Osteocyte (in vitro differentiated cells): ENCODE measurements at regions not wholly inside any gene's neighbourhood (a gene's known extent, or its start where the extent isn't known, plus 50 kb on each side); places are given as distances from the start of the nearest gene placed in this dataset.

ENCODE experiments used
- DNase-seq: peaks from one replicate; pipeline ENCODE4 v3.0.0; 2021; ENCODE audit warnings: mixed read lengths; ENCODE audit not compliant: unreplicated experiment; ENCODE audit errors: extremely low spot score
- H3K27ac Mint-ChIP-seq: one replicate; pipeline ENCODE4 v1.8.0; 2021; ENCODE audit warnings: mild to moderate bottlenecking, mixed read lengths; ENCODE audit not compliant: unreplicated experiment
- H3K27me3 Mint-ChIP-seq: one replicate; pipeline ENCODE4 v1.8.0; 2021; ENCODE audit warnings: mixed read lengths; ENCODE audit not compliant: unreplicated experiment
- H3K36me3 Mint-ChIP-seq: one replicate; pipeline ENCODE4 v1.8.0; 2021; ENCODE audit warnings: mixed read lengths; ENCODE audit not compliant: unreplicated experiment
- H3K4me1 Mint-ChIP-seq: one replicate; pipeline ENCODE4 v1.8.0; 2021; ENCODE audit warnings: mixed read lengths; ENCODE audit not compliant: unreplicated experiment
- H3K4me3 Mint-ChIP-seq: one replicate; pipeline ENCODE4 v1.8.0; 2021; ENCODE audit warnings: mild to moderate bottlenecking, moderate library complexity, mixed read lengths; ENCODE audit not compliant: unreplicated experiment
- H3K9me3 Mint-ChIP-seq: one replicate; pipeline ENCODE4 v1.8.0; 2021; ENCODE audit warnings: mixed read lengths; ENCODE audit not compliant: unreplicated experiment
- TF ChIP-seq, protein P1 (sequence below): fragments of 200-600 bp; sonication (generic); IDR thresholded peaks from 2 replicates; pipeline ENCODE4 v1.5.0; 2021; ENCODE audit warnings: antibody characterized with exemption, mild to moderate bottlenecking, moderate library complexity

DNA sequence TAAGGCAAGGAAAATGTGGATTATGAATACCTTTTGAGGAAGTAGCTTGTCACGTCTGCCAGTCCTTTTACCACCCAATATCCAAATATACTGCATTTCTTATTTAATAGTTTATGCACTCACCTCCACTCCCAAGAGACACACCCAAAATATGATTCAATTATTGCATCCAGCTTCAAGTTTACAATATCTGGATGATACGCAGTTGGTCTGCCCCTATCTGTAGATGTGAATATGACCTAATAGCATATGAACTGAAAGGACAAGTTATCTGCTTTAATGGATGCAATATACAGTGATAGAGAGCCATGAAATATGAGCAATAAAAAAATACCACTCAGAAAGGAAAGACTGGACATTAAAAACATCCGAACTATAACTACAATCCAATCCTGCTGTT is 159.4 kb upstream of the MAGI2 start:
- H3K4me3 Mint-ChIP-seq = no peak overlapping the region
- no peaks in the 10 kb centered on the region for H3K4me1 Mint-ChIP-seq
- no peaks in the 10 kb centered on the region for H3K9me3 Mint-ChIP-seq
- TF ChIP-seq, protein P1, sequence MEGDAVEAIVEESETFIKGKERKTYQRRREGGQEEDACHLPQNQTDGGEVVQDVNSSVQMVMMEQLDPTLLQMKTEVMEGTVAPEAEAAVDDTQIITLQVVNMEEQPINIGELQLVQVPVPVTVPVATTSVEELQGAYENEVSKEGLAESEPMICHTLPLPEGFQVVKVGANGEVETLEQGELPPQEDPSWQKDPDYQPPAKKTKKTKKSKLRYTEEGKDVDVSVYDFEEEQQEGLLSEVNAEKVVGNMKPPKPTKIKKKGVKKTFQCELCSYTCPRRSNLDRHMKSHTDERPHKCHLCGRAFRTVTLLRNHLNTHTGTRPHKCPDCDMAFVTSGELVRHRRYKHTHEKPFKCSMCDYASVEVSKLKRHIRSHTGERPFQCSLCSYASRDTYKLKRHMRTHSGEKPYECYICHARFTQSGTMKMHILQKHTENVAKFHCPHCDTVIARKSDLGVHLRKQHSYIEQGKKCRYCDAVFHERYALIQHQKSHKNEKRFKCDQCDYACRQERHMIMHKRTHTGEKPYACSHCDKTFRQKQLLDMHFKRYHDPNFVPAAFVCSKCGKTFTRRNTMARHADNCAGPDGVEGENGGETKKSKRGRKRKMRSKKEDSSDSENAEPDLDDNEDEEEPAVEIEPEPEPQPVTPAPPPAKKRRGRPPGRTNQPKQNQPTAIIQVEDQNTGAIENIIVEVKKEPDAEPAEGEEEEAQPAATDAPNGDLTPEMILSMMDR = no peak
- no peak overlapping the region for H3K27ac Mint-ChIP-seq
- no peaks in the 10 kb centered on the region for H3K36me3 Mint-ChIP-seq
- no peak for DNase-seq
- H3K27me3 Mint-ChIP-seq = peaks cover 4% of the 10 kb centered on the region

- Mint-ChIP-seq H3K27me3 (peaks cover 4% of the 10 kb centered on the region), H3K27ac (no peak overlapping the region), H3K9me3 (no peaks in the 10 kb centered on the region), H3K4me3 (no peak overlapping the region), H3K4me1 (no peaks in the 10 kb centered on the region), H3K36me3 (no peaks in the 10 kb centered on the region)
- DNase-seq = no peak
- TF ChIP-seq, protein P1 = no peak
Measured at GRCh38 chr7:79612022-79612421, 158.6 kb upstream of the MAGI2 start.

DNA sequence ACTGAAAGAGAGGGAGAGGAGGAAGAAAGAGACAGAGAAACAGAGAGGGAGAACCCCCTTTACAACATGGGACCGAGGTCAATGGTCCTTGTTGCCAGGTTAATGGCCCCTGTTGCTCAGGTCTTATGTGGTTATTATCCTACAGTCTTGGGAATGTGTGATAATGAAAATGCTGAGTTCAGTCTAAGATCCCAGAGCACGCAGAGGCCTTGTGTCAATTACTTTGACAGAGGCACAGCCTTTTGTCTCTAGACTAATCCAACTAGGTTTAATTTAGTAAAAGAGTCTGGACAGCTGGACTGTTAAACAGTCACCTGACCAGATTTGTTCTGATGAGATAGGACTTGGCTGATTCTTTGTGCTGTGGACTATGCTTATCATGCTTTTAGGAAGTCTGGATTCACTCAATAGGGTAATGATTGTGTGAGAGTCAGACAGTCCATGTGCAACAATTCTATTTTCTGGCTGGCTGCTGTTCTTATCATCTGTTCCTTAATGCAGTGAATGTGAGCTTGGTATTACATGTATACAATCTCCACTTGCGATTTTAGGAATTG is 157.4 kb upstream of the MAGI2 start:
- Mint-ChIP-seq H3K27me3 (peaks cover 2% of the 10 kb centered on the region), H3K27ac (no peak overlapping the region), H3K4me1 (no peaks in the 10 kb centered on the region), H3K36me3 (no peaks in the 10 kb centered on the region), H3K9me3 (no peaks in the 10 kb centered on the region), H3K4me3 (no peak overlapping the region)
- TF ChIP-seq, protein P1 = no peak
- DNase-seq = no peak

- no peaks in the 10 kb centered on the region for H3K4me1 Mint-ChIP-seq
- no peaks in the 10 kb centered on the region for H3K36me3 Mint-ChIP-seq
- no peak for DNase-seq
- no peaks in the 10 kb centered on the region for H3K9me3 Mint-ChIP-seq
- H3K4me3 Mint-ChIP-seq = no peak overlapping the region
- H3K27ac Mint-ChIP-seq = no peak overlapping the region
- TF ChIP-seq, protein P1 = no peak
- H3K27me3 Mint-ChIP-seq = peaks cover 2% of the 10 kb centered on the region
Measured at GRCh38 chr7:79610313-79610712, 156.8 kb upstream of the MAGI2 start.

- TF ChIP-seq, protein P1 = no peak
- Mint-ChIP-seq H3K4me3 (no peak overlapping the region), H3K27ac (no peak overlapping the region), H3K9me3 (no peaks in the 10 kb centered on the region), H3K36me3 (no peaks in the 10 kb centered on the region), H3K4me1 (no peaks in the 10 kb centered on the region), H3K27me3 (peaks cover 2% of the 10 kb centered on the region)
- no peak for DNase-seq
Measured at GRCh38 chr7:79608005-79608404, 154.5 kb upstream of the MAGI2 start.
